WERI-Rb-1 (cell line): ENCODE measurements at regions not wholly inside any gene's neighbourhood (a gene's known extent, or its start where the extent isn't known, plus 50 kb on each side); places are given as distances from the start of the nearest gene placed in this dataset.

Source experiments
- DNase-seq: peaks from one replicate; pipeline ENCODE4 v3.0.0-alpha.2; 2020
- H3K27ac ChIP-seq: fragments of 250-450 bp; sonication (Bioruptor Pico); 2 replicates; pipeline ENCODE4 v1.5.1; 2020; ENCODE audit warnings: mild to moderate bottlenecking, moderate library complexity
- H3K27me3 ChIP-seq: fragments of 250-450 bp; sonication (Bioruptor Pico); 2 replicates; pipeline ENCODE4 v1.5.1; 2021; ENCODE audit warnings: mild to moderate bottlenecking, low read depth, moderate library complexity; ENCODE audit not compliant: insufficient read depth, severe bottlenecking
- H3K36me3 ChIP-seq: fragments of 250-450 bp; sonication (Bioruptor Pico); 2 replicates; pipeline ENCODE4 v1.5.1; 2020; ENCODE audit warnings: mild to moderate bottlenecking, moderate library complexity
- H3K4me3 ChIP-seq: 2 replicates; pipeline ENCODE4 v1.5.1; 2011; ENCODE audit warnings: low read depth, mild to moderate bottlenecking, control low read depth, low read length
- H3K9me3 ChIP-seq: fragments of 250-450 bp; sonication (Bioruptor Pico); 2 replicates; pipeline ENCODE4 v1.5.1; 2021; ENCODE audit warnings: mild to moderate bottlenecking, moderate library complexity; ENCODE audit not compliant: severe bottlenecking
- CTCF ChIP-seq: IDR thresholded peaks from 2 replicates; pipeline ENCODE4 v1.5.1; 2011; ENCODE audit warnings: low read depth, mild to moderate bottlenecking, control low read depth, inconsistent platforms, low read length

DNA sequence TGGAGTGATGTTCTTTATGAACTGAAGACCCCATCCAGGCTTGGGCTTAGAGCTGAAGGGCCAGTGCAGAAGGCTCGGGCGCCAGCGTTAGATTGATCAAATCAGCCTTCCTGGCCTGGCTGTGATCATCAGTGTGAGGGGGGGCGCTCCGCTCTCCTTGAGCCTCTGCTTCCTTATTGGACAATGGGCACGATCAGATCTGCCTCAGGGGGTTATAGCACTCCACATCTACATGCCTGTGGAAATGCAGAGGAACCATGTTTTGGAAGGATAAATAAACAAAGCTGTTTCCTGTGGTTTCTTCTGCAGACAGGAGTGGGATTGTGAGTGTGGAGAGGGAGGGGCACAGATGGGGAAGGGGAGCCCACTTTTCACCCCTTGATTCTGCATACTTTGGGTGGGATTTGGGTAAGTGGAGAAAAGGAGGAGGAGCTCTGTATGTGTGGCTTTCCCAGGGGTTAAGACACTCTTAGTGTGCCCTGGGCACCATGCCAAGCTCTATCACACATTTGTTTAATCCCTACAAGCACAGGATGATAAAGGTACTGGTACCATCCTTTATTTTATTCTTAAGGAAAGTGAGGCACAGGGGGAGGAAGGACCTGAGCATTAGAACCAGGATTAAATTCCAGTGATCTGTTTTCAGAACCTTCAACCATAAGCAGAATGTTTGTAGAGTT, 150.5 kb downstream of the EN1 start:
- H3K27ac ChIP-seq = no peak overlapping the region
- no peaks in the 10 kb centered on the region for H3K9me3 ChIP-seq
- no peaks in the 10 kb centered on the region for H3K36me3 ChIP-seq
- no peak for TF ChIP-seq CTCF
- no peak overlapping the region for H3K4me3 ChIP-seq
- DNase-seq = no peak
- peaks cover 34% of the 10 kb centered on the region for H3K27me3 ChIP-seq

GRCh38 chr2:118693287-118693822, 154.1 kb downstream of the EN1 start:
- Histone ChIP-seq H3K27me3 (peaks cover 29% of the 10 kb centered on the region), H3K27ac (no peak overlapping the region), H3K9me3 (no peaks in the 10 kb centered on the region), H3K36me3 (no peaks in the 10 kb centered on the region), H3K4me3 (no peak overlapping the region)
- DNase-seq = no peak
- TF ChIP-seq CTCF = no peak

DNA sequence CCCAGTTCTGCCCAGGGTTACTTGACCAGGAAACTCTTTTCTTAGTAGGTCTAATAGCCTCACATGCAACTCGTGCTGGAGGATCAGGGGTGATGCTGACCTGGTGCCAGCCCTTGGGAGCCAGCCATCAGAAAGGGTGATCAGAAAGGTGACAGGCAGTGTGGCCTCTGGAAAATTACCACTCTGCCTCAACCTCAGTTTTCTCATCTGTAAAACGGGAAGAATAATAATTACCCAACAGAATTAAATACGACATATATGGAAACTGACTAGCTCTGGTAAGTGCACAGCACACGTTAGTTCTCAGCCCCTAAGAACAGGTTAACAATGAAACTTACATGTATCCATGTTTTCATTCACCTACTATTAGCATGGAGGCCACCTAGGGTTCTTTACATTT, 157.6 kb downstream of the EN1 start:
- H3K27me3 ChIP-seq = peaks cover 53% of the 10 kb centered on the region
- no peaks in the 10 kb centered on the region for H3K36me3 ChIP-seq
- DNase-seq = no peak
- no peak overlapping the region for H3K4me3 ChIP-seq
- H3K9me3 ChIP-seq = no peaks in the 10 kb centered on the region
- H3K27ac ChIP-seq = no peak overlapping the region
- no peak for TF ChIP-seq CTCF

GRCh38 chr2:118689456-118689855, 158.0 kb downstream of the EN1 start:
- Histone ChIP-seq H3K9me3 (no peaks in the 10 kb centered on the region), H3K36me3 (no peaks in the 10 kb centered on the region), H3K27ac (no peak overlapping the region), H3K4me3 (no peak overlapping the region), H3K27me3 (peaks cover 51% of the 10 kb centered on the region)
- DNase-seq = no peak
- TF ChIP-seq CTCF = no peak

- H3K27me3 ChIP-seq = peaks cover 46% of the 10 kb centered on the region
- no peak for TF ChIP-seq CTCF
- H3K27ac ChIP-seq = no peak overlapping the region
- H3K36me3 ChIP-seq = no peaks in the 10 kb centered on the region
- H3K9me3 ChIP-seq = no peaks in the 10 kb centered on the region
- H3K4me3 ChIP-seq = no peak overlapping the region
- no peak for DNase-seq
These were observed 158.4 kb downstream of the EN1 start for GRCh38 chr2:118689033-118689432.

DNA sequence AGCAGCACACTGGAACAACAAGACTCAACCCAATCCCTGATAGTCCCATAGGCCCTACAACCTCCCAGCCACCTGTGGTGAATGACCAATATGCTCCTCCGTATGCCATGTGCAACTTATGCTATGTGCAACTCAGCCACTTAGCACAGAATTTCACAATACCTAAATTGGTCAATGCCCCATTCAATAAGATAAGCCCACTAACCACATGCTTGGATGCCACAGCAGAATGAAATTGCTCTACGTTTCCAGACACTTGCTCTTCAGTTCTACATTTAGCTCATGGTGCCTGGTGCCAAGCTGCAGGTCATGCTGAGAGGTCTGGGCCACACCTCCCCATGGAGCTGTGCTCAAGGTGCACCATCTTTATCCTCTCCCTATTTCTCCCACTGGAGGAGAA, 159.8 kb downstream of the EN1 start:
- Histone ChIP-seq H3K4me3 (no peak overlapping the region), H3K27ac (no peak overlapping the region), H3K9me3 (no peaks in the 10 kb centered on the region), H3K27me3 (peaks cover 44% of the 10 kb centered on the region), H3K36me3 (no peaks in the 10 kb centered on the region)
- DNase-seq = no peak
- TF ChIP-seq CTCF = no peak
